HG03457 (cell line): ENCODE measurements at regions not wholly inside any gene's neighbourhood (a gene's known extent, or its start where the extent isn't known, plus 50 kb on each side); places are given as distances from the start of the nearest gene placed in this dataset.

ENCODE experiments used
- ATAC-seq: cut with Tn5 transposase; IDR thresholded peaks from one replicate; pipeline ENCODE4 v1.9.1; 2021; ENCODE audit warnings: moderate number of reproducible peaks; ENCODE audit not compliant: unreplicated experiment

DNA sequence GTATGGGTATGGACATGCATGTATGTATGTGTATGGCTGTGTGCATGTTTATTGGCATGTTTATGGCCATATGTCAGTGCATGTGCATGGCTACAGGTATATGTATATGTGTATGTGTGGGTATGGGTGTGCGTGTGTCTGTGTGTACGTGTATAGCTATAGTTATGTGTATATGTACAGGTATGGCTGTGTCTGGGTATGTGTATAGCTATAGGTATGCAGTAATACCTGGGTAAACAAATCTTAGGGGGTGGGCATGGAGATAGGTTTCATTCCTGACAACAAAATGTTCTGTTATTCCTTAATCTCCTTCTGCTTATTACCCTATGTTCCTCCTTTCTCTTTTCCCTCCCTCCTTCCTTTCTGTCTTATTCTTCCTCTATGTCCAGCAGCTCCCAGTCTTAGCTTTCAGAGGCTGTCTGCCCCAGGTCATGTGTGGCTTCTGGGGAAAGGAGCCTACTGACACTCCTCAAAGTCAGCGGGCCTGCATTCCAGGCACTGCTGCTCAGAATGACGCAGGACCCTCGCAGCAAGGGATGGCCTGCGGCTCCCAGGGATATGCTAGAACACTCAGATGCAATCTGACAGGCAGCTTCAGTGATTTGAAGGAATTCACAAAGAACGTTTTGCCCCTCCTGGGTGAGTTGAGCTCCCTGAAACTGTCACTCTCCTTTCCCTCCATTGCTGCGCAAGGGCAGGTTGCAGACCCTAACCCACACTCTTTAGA, 139.3 kb upstream of the PHACTR1 start:
- ATAC-seq, result no peak

DNA sequence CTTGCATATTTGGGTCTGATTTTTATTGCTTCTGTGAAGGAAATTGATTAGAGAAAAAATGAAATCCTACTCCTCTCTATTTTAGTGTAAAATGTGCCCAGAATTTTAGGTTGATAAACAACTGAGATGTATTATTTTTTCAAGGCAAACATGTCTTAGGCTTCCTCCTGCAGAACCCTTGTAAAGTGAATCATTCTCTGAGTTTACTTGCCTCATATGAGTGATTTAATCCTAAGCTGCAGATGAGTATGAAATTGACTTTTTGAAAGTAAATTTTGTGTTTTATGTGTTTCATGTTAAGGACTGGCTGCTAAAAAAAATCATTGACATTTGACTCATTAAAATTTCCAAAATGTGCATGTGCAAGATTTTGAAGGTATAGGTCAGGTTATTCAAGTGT, 138.5 kb upstream of the PHACTR1 start:
- ATAC-seq, result no peak

DNA sequence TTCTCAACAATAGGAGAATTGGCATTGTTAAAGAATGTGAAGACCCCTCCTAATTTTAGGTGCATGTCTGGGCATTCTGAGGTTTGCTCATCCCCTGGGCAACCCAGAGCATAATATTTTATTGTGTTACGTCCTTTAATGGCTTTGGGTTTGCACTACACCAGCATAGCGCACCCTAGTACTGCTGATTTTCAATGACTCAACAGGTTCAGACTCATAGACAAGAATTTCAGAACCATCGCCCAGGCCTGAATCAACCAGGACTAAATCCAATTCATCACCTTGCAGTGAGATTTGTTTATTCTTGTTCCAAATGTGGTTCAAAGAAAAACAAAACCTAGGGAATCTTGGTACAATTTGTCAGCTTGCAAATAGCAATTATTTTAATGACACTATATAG, 137.8 kb upstream of the PHACTR1 start:
- ATAC-seq, result no peak

DNA sequence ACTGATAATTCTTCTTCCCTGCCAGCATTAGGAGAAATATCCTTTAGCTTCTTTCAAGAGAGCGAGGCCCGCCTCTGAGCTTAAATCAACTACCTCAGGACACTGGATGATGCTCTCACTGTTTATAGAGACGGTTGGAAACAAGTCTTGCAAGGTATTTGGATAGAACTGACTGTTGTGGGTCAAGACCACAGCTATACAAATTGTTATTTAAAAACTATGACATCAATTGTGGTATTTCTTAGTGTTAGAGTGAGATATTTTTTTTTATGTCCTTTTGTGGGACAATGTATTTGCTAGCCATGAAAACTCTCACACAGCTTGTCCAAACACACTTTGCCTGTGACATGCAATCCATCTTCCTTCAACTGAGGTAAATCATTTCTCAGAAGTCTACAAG, 136.3 kb upstream of the PHACTR1 start:
- ATAC-seq, result no peak

DNA sequence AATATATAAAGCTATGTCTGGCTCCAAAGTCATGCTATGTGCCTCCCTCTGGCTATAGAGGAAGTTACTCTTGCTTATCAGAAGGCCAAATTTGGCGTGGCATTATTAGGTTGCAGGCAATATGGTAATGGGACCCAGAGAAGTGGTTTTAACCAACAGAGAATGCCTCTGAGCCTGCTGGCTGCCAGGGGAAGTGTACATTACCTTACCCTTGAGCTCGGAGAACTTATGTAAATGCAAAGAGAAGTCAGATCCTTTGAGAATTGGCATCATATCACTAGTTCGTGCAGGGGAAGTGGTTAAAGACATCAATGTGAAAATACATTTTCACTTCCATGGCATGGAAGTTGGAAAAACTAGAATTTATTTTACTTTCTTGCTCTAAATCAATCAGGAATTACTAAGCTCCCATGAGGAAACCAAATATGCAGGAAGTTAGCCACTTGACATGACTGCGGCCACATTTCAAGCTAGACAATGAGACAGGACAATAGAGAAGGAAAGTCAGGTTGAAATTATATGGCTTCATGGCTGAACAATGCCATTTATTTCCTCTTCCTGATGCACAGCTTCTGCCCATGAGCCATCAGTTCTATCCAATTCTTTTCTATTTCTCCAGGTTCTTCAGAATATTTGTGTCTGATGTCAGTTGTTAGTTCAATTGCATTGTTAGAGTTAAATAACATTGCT, 134.0 kb upstream of the PHACTR1 start:
- no peak for ATAC-seq

DNA sequence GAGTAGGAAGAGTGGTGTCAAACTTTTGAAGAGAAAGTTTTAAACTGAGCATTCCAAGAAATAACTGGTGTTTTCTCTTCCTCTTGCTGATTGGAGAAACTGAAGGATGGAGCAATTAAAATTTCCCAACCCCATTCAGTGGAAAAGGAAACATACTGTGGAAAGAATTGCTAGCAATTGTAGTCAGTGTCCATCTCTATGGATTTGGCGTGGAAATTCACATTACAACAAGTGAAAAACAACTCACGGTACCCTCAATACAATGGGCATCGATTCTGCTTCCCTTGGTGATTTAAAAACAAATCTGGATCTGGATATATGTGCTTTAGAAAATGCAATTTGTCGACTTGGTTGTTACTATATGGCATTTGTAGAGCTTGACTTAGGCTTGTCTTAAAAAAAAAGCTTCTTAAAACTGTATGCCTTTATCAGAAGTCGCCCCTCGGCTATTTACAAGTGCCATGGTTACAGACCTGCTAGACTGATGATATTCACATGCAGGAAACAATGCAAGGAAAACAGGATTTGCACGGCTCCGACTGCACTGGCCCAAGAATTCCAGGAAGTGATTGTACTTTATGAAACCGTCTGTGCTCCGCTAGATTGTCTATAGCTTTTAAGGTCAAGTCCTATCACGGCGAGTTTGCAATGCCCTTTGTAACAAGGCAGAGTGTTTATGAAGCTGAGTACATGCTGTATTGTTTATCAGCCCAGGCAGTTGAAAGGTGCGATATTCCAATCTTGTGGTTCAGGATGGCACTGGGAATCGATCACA, 131.7 kb upstream of the PHACTR1 start:
- no peak for ATAC-seq

DNA sequence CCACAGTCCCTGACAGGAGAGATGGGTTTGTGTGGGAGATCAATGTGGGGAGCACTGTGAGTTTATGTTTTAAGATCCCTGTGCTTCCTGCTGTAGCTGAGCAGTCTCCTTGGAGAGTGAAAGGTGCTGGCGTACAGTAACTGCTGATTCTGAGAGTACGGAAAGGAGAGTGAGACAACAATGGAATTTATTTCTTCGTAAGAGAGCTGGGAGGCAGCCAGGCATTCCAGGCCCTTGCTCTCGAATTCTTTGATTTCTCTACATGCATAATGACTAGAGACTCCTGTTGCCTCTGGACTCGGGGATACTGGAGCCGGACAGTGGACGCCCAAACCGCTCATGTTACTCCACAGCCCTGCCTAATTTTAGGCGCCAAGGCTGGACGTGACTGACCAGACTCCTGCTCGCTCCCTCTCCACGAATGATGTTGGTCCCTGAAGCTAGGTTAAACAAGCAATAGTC, 131.0 kb upstream of the PHACTR1 start:
- no peak for ATAC-seq

DNA sequence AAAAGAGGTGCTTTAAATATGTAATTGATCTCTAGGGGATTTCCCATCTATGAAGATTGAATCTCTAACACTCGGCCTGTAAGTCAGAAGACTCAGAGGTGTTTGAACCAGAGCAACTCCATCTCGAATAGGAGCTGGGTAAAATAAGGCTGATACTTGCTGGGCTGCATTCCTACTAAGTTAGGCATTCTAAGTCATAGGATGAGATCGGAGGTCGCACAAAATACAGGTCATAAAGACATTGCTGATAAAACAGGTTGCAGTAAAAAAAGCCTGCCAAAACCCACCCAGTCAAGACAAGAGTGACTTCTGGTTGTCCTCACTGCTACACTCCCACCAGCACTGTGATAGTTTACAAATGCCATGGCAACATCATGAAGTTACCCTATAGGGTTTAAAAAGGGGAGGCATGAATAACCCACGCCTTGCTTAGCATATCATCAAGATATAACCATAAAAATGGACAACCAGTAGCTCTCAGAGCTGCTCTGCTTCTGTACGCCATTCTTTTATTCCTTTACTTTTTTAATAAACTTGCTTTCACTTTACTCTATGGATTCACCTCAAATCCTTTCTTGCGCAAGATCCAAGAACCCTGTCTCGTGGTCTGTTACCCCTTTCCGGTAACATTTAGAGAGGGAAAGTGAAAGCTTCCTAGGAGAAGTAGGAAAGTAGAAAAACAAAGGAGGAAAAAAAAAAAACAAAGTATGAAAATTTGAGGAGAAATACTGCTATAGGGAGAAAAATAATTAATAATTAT, 129.7 kb upstream of the PHACTR1 start:
- no peak for ATAC-seq

DNA sequence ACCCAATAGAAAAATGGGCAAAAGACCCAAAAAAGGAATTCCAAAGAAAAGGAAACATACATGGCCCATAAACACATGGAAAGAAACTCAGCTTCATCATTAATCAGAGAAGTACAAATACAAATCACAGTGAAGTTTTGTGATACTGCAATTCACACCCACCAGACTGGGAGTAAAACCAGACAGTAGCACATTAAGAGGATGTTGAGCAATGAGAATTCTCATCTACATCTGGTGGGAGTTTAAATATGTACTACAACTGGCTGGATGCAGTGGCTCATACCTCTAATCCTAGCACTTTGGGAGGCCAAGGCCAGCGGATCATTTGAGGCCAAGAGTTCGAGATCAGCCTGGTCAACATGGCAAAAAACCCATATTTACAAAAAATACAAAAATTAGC, 125.7 kb upstream of the PHACTR1 start:
- no peak for ATAC-seq

DNA sequence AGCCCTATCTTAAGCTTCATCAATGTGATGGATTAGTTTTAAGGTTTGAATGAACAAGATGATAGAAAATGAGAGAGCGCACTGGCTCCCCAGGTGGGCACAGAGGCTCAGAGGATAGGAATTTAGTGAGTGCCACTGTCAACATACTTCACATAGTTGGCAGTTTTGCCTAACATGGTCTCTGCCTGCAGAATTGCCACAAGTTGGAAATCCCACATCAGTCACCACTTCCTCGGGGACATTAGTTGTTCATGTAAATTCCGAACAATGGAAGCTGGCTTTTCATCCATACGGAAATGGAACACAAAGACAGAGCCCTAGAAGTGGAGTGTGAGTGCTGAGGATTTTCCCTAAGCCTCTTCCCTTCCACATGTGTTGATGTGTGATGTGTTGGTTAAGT, 123.9 kb upstream of the PHACTR1 start:
- ATAC-seq, result no peak

DNA sequence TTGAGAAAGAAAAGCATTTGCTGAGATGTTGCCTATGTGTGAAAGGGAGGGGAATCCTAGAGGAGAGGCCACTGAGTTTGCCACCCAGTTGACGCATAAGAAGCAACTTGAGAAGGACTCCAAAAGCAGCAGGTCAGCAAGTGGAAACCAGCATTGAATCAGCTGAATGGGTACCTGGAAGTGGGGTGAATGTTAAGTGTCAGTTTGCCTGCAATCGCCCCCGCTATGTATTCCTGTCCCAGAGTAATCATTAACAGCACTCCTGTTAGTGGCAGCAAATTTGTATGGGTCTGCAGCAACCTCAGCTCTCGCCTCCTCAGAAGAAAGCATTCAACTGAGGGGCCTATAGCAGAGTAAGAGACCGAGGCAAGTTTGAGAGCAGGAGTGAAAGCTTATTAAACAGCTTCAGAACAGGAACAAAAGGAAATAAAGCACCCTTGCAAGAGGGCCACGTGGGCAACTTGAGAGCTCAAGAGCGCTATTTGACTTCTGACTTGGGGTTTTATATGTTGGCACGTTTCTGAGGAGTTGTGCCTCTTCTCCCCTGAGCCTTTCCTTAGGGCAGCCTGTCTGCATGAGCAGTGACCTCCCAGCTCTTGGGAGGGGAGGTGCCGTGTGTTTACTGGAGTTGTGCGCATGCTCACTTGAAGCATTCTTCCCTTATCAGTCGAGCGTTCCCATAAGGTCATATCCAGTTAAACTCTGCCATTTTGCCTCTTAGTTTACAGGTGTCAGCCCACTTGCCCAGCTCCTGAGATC, 122.6 kb upstream of the PHACTR1 start:
- no peak for ATAC-seq

DNA sequence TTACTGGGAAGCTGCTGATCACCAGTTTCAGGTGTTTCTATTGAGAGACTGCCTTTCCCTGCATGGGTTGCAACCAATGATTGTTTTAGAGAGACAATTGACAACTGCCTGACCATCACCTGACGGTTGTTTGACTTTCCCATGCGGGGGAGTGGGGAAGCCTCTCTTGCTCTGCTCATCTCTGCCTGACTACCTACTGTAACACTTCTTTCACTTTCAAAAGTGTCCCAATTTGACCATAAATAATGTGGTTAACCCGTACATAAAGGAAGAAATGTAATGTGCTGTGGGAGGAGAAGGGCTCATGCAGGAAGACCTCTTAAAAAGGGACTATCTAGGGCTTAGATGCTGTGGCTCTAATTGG, 122.1 kb upstream of the PHACTR1 start:
- ATAC-seq, result no peak

DNA sequence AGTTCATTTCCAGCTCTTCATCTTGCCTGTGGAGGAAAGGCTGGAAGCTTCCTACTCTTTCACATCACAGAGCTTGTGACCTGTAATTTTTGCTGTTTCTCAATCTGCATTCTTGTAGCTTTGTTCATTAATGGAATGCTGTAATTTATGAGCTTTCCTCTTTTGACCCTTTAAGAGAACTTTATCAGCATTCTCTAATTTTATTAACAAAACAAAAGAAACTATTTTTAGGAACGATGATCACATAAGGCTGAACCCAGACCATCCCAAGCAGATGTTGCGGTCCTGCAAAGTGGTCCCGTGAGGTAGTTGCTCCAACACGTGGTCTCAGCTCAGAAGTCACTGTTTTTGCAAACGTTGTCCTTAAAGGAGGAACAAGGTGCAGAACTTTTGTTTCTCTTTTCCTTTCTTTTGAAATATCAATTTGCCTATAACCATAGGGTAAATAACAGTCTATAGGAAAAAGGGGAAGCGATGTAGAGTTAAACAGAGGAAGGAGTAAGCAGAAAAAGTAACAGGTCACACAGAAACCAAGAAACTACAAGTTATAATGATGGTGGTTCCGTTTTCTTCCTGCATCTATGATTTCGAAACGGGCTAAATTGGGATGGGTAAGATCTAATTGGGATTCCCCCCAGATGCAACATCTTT, 121.3 kb upstream of the PHACTR1 start:
- no peak for ATAC-seq

DNA sequence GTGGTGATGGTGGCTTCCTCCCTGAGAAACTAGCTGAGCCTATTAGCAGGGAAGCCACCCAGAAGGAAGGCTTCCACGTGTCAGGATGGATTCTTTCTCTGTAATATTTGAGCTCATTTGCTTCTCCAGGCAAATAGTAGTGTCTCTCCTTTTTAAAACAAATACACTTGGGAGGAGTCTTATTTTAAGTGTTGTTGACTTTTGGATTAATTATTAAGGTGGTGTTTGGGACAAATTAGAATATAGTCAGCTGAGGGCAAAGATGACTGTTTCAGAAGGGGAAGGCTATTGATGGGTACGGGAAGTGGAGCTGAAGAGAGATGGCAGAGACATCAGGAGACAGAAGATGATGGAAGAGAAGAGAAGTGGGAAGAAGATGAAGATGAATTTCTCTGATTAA, 119.8 kb upstream of the PHACTR1 start:
- ATAC-seq, result no peak

DNA sequence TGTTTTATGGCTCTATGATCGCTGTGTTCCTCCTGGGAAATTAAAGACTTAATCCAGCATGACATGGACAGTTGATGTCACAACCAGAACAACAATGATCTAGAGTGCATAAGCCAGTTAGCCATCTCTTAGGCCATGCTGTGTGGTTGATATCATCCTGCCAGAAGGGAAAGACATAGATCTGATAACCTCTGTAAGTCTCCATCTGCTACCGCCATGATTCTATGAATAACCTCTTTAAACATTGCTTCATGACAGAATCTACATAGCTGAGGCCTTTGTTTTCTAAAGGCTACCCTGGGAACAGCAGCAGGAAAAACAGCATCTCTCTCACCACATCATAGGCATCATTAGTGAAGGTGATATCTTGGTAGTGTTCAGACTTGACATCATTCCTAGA, 117.6 kb upstream of the PHACTR1 start:
- ATAC-seq, result no peak

DNA sequence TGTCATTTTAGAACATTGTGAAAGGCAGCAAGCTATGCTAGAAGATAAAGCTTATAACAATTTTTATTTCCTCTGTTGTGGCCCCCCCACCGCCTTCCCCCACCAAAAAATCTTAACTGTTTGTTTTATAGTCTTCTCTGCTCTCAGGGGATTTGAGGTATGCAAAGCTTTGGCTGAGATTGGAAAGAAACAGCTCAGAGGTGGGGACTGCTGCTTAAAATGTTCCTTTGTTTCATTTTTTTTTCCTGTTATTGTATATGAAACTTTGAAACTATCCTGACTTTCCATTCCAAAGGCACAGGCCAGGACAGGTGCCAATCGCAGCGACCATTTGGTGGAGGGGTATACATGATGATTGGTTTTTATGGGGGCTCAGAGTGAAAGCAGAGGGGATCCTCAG, 114.7 kb upstream of the PHACTR1 start:
- ATAC-seq, result no peak

DNA sequence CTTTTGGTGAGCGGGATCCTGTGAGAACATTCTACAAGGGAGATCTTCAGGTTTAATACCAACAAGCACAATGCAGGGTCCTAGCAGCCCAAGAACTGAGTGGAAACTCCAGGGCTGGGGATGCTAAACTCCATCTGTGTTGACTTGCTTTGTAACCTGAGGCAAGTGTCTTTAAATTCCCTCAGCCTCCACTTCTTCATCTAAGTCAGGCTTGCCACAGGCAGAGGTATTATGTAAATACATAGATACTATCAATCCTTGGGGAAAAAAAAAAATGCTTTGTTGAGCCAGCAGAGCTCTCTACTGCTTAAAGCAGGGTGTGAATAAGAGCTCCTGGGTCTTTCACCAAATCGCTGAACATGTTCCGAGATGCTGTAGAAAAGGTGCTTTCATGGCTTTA, 114.2 kb upstream of the PHACTR1 start:
- ATAC-seq, result no peak

DNA sequence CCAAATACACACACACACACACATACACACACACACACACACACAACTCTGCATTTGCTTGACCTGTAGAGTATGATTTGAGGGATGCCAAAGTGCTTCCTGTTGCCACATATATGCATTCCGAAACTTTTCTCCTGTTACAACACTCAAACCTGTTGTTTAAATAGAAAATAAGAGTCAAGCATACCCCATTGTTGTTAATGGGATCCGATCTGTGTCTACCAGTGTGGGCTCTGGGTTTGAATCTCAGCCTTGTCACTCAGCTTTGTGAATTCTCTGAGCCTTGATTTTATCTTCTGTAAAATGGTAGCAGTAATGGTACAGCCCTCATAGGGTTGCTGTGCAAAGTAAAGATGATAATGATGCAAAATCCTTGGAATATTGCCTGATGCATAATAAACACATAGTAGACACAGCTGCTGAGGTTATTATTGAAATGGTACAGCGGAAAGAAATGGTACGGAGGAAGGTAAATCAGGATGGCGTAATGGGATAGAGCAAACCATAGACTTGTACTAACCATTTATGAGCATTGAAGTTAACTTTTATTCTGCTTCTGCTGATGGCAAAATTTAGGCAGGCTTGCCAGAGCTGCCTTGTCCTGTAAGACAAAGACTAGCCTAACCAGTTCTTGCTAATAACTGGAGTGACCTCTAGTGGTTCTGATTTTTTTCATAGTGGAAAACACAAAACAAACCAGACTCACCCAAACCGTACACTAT, 113.5 kb upstream of the PHACTR1 start:
- ATAC-seq, result no peak

DNA sequence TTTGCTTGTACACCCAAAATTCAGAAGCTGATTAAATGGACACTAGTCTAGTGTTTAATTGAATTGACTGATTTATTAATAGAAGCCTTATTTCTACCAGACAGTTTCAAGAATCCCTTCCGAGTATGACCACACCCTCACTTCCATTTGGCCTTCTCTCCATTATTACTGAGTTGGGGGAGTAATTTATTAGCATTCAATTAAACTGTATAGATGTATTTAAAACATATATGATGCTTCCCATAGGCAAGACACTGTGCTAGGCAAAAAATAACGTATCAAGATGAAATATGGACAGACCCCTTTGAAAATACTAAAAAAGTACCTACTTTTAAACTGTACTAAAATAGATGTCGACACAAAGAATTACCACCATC, 112.9 kb upstream of the PHACTR1 start:
- no peak for ATAC-seq
